Stomach (tissue), 8 donors: ENCODE measurements at regions not wholly inside any gene's neighbourhood (a gene's known extent, or its start where the extent isn't known, plus 50 kb on each side); places are given as distances from the start of the nearest gene placed in this dataset.
"Not testable (repeated sequence)": the region's sequence is repeated elsewhere in the genome, so short reads cannot be mapped to it uniquely, and the experiment has no call there.

ENCODE experiments used
- DNase-seq, 2 donors: peaks; one replicate each; pipeline versions ENCODE4 v3.0.0 to v3.0.0-alpha.2; 2013 to 2019
- H3K27ac ChIP-seq, 5 donors: fragments of 200-600 bp in 4 of 5; sonication (generic) in 4 of 5; one replicate each; pipeline ENCODE4 v1.5.1; 2013 to 2019; ENCODE audit warnings: mild to moderate bottlenecking in 1 of 5, moderate library complexity in 1 of 5
- H3K27me3 ChIP-seq, 3 donors: fragments of 200-600 bp; sonication (generic); one replicate each; pipeline ENCODE4 v1.5.1; 2017 to 2019; ENCODE audit warnings: mixed run types in 1 of 3
- H3K36me3 ChIP-seq, 4 donors: fragments of 200-600 bp; sonication (generic); 1 replicate in 3 of 4; 2 replicates in 1 of 4; pipeline ENCODE4 v1.5.1; 2016 to 2019
- H3K4me1 ChIP-seq, 4 donors: fragments of 200-600 bp; sonication (generic); one replicate each; pipeline ENCODE4 v1.5.1; 2016 to 2019
- H3K4me3 ChIP-seq, 4 donors: fragments of 200-600 bp; sonication (generic) in 3 of 4; one replicate each; pipeline ENCODE4 v1.5.1; 2016 to 2019; ENCODE audit warnings: mild to moderate bottlenecking in 1 of 4
- H3K9me3 ChIP-seq, 4 donors: fragments of 200-600 bp; sonication (generic); one replicate each; pipeline ENCODE4 v1.5.1; 2016 to 2019
- CTCF ChIP-seq, 7 experiments: fragments of 450-650 bp in 4 of 7; fragments of 200-600 bp in 3 of 7; sonication (generic) in 3 of 7; IDR thresholded peaks; one replicate each; pipeline ENCODE4 v1.5.1; 2016 to 2019; ENCODE audit warnings: antibody characterized with exemption in 7 of 7, control low read depth in 2 of 7, mild to moderate bottlenecking in 1 of 7
- EP300 ChIP-seq: sonication (generic); formaldehyde crosslinking; IDR thresholded peaks from one replicate; pipeline ENCODE4 v1.6.1; 2017; ENCODE audit warnings: antibody characterized with exemption
- POLR2A ChIP-seq, 4 donors: fragments of 450-650 bp; IDR thresholded peaks; one replicate each; pipeline ENCODE4 v1.6.1; 2016; ENCODE audit warnings: antibody characterized with exemption in 4 of 4, control low read depth in 2 of 4, mild to moderate bottlenecking in 1 of 4, moderate library complexity in 1 of 4
- POLR2AphosphoS5 ChIP-seq, 3 donors: sonication (generic); formaldehyde crosslinking; IDR thresholded peaks; one replicate each; pipeline ENCODE4 v1.6.1; 2016; ENCODE audit warnings: antibody characterized with exemption in 3 of 3
- WGBS, 5 donors: extraction: QIAGEN DNeasy Blood & Tissue Kit in 3 of 5; methylation state at CpG; one replicate each; pipeline versions ENCODE4 v1.1.5 to v1.1.7; 2013 to 2018; 5-methylcytosine and 5-hydroxymethylcytosine counted together
- intact Hi-C: fragments of 100-400 bp; cut with DNase I; formaldehyde crosslinking; loops from one replicate; pipeline ENCODE4 v1.15.1; 2023; ENCODE audit warnings: low total_unique reads
- donor health status: healthy with polysubstance abuse.
- donor health status: Bipolar disorder and iron deficiency.
- donor health status: healthy.

- H3K9me3 ChIP-seq = no peaks in the 10 kb centered on the region
- no peak for DNase-seq
- no peak for TF ChIP-seq POLR2AphosphoS5 (IDR thresholded peaks at IDR 0.05)
- TF ChIP-seq CTCF (IDR thresholded peaks at IDR 0.05) = no peak
- no peak for TF ChIP-seq POLR2A (IDR thresholded peaks at IDR 0.05)
- no peaks in the 10 kb centered on the region for H3K27me3 ChIP-seq
- WGBS, 5 donors = 66 to 85% (median 76%) methylated on average over 4 of the region's 4 CpGs
- H3K27ac ChIP-seq = no peak overlapping the region
- H3K36me3 ChIP-seq = no peaks in the 10 kb centered on the region
- intact Hi-C loops = no loop called here
- no peaks in the 10 kb centered on the region for H3K4me1 ChIP-seq
- no peak overlapping the region for H3K4me3 ChIP-seq
Measured at GRCh38 chr18:22594155-22594690, 176.5 kb upstream of the CTAGE1 start.

- DNase-seq = no peak
- Histone ChIP-seq H3K27me3 (no peaks in the 10 kb centered on the region), H3K27ac (no peak overlapping the region), H3K4me3 (no peak overlapping the region), H3K9me3 (no peaks in the 10 kb centered on the region), H3K36me3 (no peaks in the 10 kb centered on the region), H3K4me1 (peaks cover 0 to 15% (median 9%) of the 10 kb centered on the region in 4 donors)
- intact Hi-C loops = no loop called here
- 87 to 95% (median 92%) methylated on average over 5 of the region's 5 CpGs for WGBS, 5 donors
- TF ChIP-seq CTCF (IDR thresholded peaks at IDR 0.05) (no peak), POLR2A (IDR thresholded peaks at IDR 0.05) (no peak), POLR2AphosphoS5 (IDR thresholded peaks at IDR 0.05) (no peak), EP300 (no peak)
Measured at GRCh38 chr18:22601481-22601880, 183.8 kb upstream of the CTAGE1 start.

GRCh38 chr18:22602456-22602855 lies 184.7 kb upstream of the CTAGE1 start:
- H3K4me3 ChIP-seq, DNase-seq, H3K27me3 ChIP-seq, intact Hi-C loops, H3K36me3 ChIP-seq, H3K27ac ChIP-seq, H3K9me3 ChIP-seq: not testable (repeated sequence)
- peaks cover 0 to 16% (median 11%) of the 10 kb centered on the region in 4 donors for H3K4me1 ChIP-seq
- 62 to 66% (median 63%) methylated on average over 3 of the region's 3 CpGs for WGBS, 5 donors

- intact Hi-C loops = no loop called here
- H3K27ac ChIP-seq = peak overlapping the region in 1 of 5 donors; percentile 63
- TF ChIP-seq EP300 = no peak
- no peak for TF ChIP-seq POLR2A (IDR thresholded peaks at IDR 0.05)
- peaks cover 0 to 20% (median 11%) of the 10 kb centered on the region in 4 donors for H3K4me1 ChIP-seq
- H3K36me3 ChIP-seq = no peaks in the 10 kb centered on the region
- no peak overlapping the region for H3K4me3 ChIP-seq
- no peak for DNase-seq
- H3K9me3 ChIP-seq = no peaks in the 10 kb centered on the region
- no peaks in the 10 kb centered on the region for H3K27me3 ChIP-seq
Measured at GRCh38 chr18:22603902-22604301, 186.2 kb upstream of the CTAGE1 start.

GRCh38 chr18:22604390-22604985 lies 186.8 kb upstream of the CTAGE1 start:
- peak overlapping the region; percentile 25 to 77 (median 63) for H3K27ac ChIP-seq
- no peaks in the 10 kb centered on the region for H3K9me3 ChIP-seq
- H3K4me3 ChIP-seq = peak overlapping the region in 1 of 4 donors; percentile 17
- DNase-seq = peak; percentile 43 to 59
- peaks cover 0 to 26% (median 16%) of the 10 kb centered on the region in 4 donors for H3K4me1 ChIP-seq
- H3K27me3 ChIP-seq = no peaks in the 10 kb centered on the region
- TF ChIP-seq POLR2A (IDR thresholded peaks at IDR 0.05) (no peak), CTCF (IDR thresholded peaks at IDR 0.05) (no peak), POLR2AphosphoS5 (IDR thresholded peaks at IDR 0.05) (peak in 1 of 3 donors; percentile 52), EP300 (no peak)
- intact Hi-C loops = no loop called here
- WGBS, 5 donors = 27 to 59% (median 37%) methylated on average over 10 of the region's 10 CpGs
- H3K36me3 ChIP-seq = no peaks in the 10 kb centered on the region
